Cardiac fibroblast (primary cell): ENCODE measurements at regions not wholly inside any gene's neighbourhood (a gene's known extent, or its start where the extent isn't known, plus 50 kb on each side); places are given as distances from the start of the nearest gene placed in this dataset.

ENCODE experiments used
- DNase-seq, 2 donors: peaks; one replicate each; pipeline versions ENCODE4 v3.0.0 to v3.0.0-alpha.2; 2010; ENCODE audit warnings: low read depth in 2 of 2
- H3K4me3 ChIP-seq, 2 donors: replicated peaks in 1 of 2; 1 replicate in 1 of 2; 2 replicates in 1 of 2; pipeline ENCODE4 v1.5.1; 2011; ENCODE audit warnings: low read depth in 2 of 2, low read length in 2 of 2, mild to moderate bottlenecking in 2 of 2, moderate library complexity in 1 of 2
- TF ChIP-seq, protein P1 (sequence below): IDR thresholded peaks from one replicate; pipeline ENCODE4 v1.5.1; 2011; ENCODE audit warnings: low read depth, mild to moderate bottlenecking, low read length, inconsistent platforms

DNA sequence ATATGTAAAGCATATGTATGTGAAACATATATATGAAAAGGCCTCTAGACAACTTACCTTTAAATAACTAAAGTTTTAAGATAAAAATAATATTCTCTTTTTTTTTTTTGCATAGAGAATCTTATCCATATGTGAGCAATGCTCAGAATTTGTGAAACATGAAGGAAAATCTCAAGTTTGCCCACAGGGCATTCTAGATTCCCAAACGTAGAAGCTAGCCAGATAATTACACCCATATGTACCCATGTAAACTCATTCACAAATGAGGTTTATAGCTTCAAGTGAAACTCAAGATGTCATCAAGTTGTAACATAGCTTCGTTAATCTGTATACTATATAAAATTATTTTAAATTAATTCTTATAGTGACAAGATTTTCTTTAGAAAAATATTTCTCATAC, 537.3 kb upstream of the NR2F2 start:
- TF ChIP-seq, protein P1, sequence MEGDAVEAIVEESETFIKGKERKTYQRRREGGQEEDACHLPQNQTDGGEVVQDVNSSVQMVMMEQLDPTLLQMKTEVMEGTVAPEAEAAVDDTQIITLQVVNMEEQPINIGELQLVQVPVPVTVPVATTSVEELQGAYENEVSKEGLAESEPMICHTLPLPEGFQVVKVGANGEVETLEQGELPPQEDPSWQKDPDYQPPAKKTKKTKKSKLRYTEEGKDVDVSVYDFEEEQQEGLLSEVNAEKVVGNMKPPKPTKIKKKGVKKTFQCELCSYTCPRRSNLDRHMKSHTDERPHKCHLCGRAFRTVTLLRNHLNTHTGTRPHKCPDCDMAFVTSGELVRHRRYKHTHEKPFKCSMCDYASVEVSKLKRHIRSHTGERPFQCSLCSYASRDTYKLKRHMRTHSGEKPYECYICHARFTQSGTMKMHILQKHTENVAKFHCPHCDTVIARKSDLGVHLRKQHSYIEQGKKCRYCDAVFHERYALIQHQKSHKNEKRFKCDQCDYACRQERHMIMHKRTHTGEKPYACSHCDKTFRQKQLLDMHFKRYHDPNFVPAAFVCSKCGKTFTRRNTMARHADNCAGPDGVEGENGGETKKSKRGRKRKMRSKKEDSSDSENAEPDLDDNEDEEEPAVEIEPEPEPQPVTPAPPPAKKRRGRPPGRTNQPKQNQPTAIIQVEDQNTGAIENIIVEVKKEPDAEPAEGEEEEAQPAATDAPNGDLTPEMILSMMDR: no peak
- H3K4me3 ChIP-seq: no peak overlapping the region
- no peak for DNase-seq

DNA sequence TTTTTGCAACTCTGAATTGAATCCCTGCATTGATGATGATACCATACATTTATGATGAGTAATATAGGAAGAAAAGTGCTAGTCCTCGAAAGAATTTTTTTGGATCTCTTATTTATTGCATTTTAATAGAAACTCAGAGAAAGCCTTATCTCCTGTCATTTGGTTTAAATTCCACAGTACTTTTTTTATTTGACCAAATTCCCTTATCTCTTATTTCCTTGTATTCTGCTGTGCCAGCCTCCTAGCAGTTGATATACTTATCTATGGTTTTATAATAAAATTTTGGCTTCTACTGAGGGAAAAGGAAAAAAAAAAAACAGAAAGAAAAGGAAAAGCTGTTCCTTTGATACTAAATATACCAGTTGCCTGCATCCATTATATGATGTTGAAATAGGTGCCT, 535.1 kb upstream of the NR2F2 start:
- no peak overlapping the region for H3K4me3 ChIP-seq
- peak in 1 of 2 donors; percentile 31 for DNase-seq
- TF ChIP-seq, protein P1: no peak

DNA sequence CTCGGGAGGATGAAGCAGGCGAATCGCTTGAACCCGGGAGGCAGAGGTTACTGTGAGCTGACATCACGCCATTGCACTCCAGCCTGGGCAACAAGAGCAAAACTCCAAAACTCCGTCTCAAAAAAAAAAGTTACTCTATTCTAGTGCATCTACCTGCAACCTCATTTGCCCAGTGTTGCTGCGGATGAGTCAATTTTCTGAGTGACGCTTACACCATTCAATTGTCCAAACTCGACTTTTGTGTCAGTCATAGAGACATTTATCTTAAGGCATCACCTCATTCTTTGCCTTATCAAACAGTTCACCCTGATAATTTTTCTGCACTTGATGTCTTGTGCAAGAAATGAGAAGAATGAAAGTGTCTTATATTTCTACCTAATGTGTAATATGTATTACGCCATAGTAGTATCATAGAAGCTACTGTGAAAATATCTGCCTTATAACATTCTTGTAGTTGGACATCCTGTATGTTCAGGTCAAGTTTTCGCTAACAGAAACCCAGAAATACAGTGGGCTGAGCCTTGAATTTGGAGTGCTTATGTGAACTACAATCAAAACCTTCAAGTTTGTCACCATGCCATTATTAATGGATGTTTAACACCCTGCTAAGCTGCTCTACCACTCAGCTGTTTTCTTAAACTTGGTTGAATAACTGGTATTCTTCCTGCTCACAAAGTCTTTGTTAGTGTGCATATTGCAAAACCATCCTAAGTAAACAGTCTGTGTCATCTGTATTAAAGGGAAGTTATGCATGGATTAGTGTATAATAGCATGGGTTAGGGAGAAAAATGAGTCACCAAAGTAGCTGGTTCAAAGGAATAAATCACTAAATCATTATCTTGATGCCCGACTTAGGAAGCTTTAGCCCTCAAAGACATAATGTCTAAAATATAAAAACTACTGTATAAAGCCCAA, 531.0 kb upstream of the NR2F2 start:
- no peak overlapping the region for H3K4me3 ChIP-seq
- TF ChIP-seq, protein P1: no peak
- peak; percentile 70 to 91 for DNase-seq

DNA sequence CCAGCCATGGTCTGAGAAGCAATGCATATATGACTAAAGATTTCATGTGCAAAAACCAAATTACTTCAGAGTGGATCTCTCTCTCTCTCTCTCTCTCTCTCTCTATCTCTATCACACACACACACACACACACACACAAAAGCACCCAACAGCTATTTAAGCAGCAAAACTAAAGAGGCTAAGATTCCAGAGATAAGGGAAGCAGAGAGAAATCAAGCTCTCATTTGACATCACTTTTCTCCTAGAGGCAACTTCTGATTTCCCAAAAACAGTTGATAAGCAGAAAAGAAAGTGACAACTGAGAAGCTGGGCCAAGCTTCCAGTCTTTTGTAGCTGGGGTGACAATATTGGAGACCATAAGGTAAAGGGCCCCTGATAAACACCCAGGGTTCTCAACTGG, 526.0 kb upstream of the NR2F2 start:
- no peak overlapping the region for H3K4me3 ChIP-seq
- TF ChIP-seq, protein P1: no peak
- no peak for DNase-seq

DNA sequence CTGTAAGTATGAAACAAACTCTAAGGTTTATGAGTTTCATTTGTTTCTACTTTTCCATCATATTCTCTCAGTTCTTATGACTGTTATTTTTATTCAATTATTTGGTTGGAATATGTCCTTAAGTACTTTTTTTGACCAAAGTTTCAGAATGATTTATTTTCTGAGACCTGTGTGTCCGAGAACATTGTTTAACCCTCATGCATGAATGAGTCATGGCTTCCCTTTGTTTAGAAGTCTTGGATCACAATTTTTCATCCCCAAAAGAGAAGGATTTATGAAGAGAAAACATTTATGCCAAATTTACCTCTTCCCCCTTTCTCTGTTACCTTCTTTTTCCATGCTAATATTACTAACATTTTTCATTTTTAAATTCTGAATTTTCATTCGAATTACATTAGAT, 518.0 kb upstream of the NR2F2 start:
- peak; percentile 39 to 64 for DNase-seq
- no peak overlapping the region for H3K4me3 ChIP-seq

DNA sequence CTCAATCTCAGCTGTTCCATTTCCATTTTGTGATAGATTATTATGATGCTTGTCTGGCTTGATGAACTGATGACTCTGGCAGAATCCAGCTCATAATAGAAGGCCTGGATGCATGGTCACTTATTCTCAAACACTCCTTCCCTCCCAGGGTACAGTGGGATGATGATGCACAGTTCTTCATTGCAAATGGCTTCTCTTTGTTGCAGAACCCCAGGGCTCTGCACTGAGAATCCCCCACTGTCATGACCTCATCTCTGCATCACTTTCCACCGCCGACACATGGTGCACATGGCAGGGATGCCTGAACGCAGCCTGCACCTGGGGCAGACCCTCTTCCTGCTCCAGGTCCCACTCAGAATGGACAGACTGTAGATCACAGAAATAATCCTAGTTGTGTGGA, 515.6 kb upstream of the NR2F2 start:
- no peak overlapping the region for H3K4me3 ChIP-seq
- no peak for DNase-seq
- TF ChIP-seq, protein P1: no peak

More for the DNA sequence above, 518.0 kb upstream of the NR2F2 start:
- TF ChIP-seq, protein P1: no peak
